ENCODE measurements at regions not wholly inside any gene's neighbourhood (a gene's known extent, or its start where the extent isn't known, plus 50 kb on each side); places are given as distances from the start of the nearest gene placed in this dataset.

GRCh38 chr6:11442495-11442894, 95.1 kb upstream of the TMEM170B start:
- TF ChIP-seq CTCF (IDR thresholded peaks at IDR 0.05 in 2 of 3, conservative IDR thresholded peaks at IDR 0.05 in 1 of 3; ENCODE audit: control insufficient read depth in 2 of 3, extremely low read depth in 1 of 3, insufficient read depth in 1 of 3, low read depth in 3 of 3, low read length in 3 of 3), result no peak
- TF ChIP-seq SRF (IDR thresholded peaks at IDR 0.05; ENCODE audit: low read depth in 2 of 2, low read length in 2 of 2), result no peak
- TF ChIP-seq POLR2AphosphoS5 (IDR thresholded peaks at IDR 0.05; ENCODE audit: low read length), result no peak

Data from GM12878 (cell line).